ENCODE measurements at regions not wholly inside any gene's neighbourhood (a gene's known extent, or its start where the extent isn't known, plus 50 kb on each side); places are given as distances from the start of the nearest gene placed in this dataset.

- Histone ChIP-seq H3K27me3 (ENCODE audit: insufficient read depth, low read length) (no peaks in the 10 kb centered on the region), H3K9ac (ENCODE audit: low read length) (no peak overlapping the region), H3K4me2 (ENCODE audit: low read length) (no peak overlapping the region), H3K27ac (ENCODE audit: low read depth, low read length, poor library complexity, severe bottlenecking) (no peak overlapping the region), H3K79me2 (ENCODE audit: insufficient read depth, low read length) (no peaks in the 10 kb centered on the region), H3K9me2 (ENCODE audit: low read depth, low read length) (no peaks in the 10 kb centered on the region), H3K36me3 (ENCODE audit: insufficient read depth, low read length) (no peaks in the 10 kb centered on the region), H2AFZ (ENCODE audit: low read length) (no peak overlapping the region), H3K4me1 (ENCODE audit: insufficient read depth, low read length, severe bottlenecking) (no peaks in the 10 kb centered on the region), H3F3A (ENCODE audit: insufficient read depth, low read length) (no peaks in the 10 kb centered on the region), H3K4me3 (ENCODE audit: low read depth, low read length, poor library complexity, severe bottlenecking) (no peak overlapping the region), H3K9me3 (ENCODE audit: low read length) (no peaks in the 10 kb centered on the region), H4K20me1 (ENCODE audit: insufficient read depth, low read length) (no peaks in the 10 kb centered on the region)
- TF ChIP-seq EZH2 (IDR thresholded peaks at IDR 0.05; ENCODE audit: borderline replicate concordance, low read length) (no peak), CTCF (IDR thresholded peaks at IDR 0.05; ENCODE audit: low read length) (no peak)
Observed at GRCh38 chr5:105905392-105905791, 1765.3 kb downstream of the EFNA5 start.

GRCh38 chr5:105903069-105903468 is 1767.7 kb downstream of the EFNA5 start:
- H4K20me1 ChIP-seq (ENCODE audit: insufficient read depth, low read length): no peaks in the 10 kb centered on the region
- H3K9me3 ChIP-seq (ENCODE audit: low read length): no peaks in the 10 kb centered on the region
- H2AFZ ChIP-seq (ENCODE audit: low read length): no peak overlapping the region
- no peak overlapping the region for H3K4me3 ChIP-seq (ENCODE audit: low read depth, low read length, poor library complexity, severe bottlenecking)
- H3K4me2 ChIP-seq (ENCODE audit: low read length): no peak overlapping the region
- TF ChIP-seq EZH2 (IDR thresholded peaks at IDR 0.05; ENCODE audit: borderline replicate concordance, low read length): no peak
- TF ChIP-seq CTCF (IDR thresholded peaks at IDR 0.05; ENCODE audit: low read length): no peak
- no peak overlapping the region for H3K9ac ChIP-seq (ENCODE audit: low read length)
- H3K27ac ChIP-seq (ENCODE audit: low read depth, low read length, poor library complexity, severe bottlenecking): no peak overlapping the region
- no peaks in the 10 kb centered on the region for H3K27me3 ChIP-seq (ENCODE audit: insufficient read depth, low read length)
- no peaks in the 10 kb centered on the region for H3K36me3 ChIP-seq (ENCODE audit: insufficient read depth, low read length)
- no peaks in the 10 kb centered on the region for H3K4me1 ChIP-seq (ENCODE audit: insufficient read depth, low read length, severe bottlenecking)
- H3F3A ChIP-seq (ENCODE audit: insufficient read depth, low read length): no peaks in the 10 kb centered on the region
- no peaks in the 10 kb centered on the region for H3K9me2 ChIP-seq (ENCODE audit: low read depth, low read length)
- H3K79me2 ChIP-seq (ENCODE audit: insufficient read depth, low read length): no peaks in the 10 kb centered on the region

GRCh38 chr5:105899726-105900125 is 1771.0 kb downstream of the EFNA5 start:
- Histone ChIP-seq H3K79me2 (ENCODE audit: insufficient read depth, low read length) (no peaks in the 10 kb centered on the region), H3K4me3 (ENCODE audit: low read depth, low read length, poor library complexity, severe bottlenecking) (no peak overlapping the region), H3K9me2 (ENCODE audit: low read depth, low read length) (no peaks in the 10 kb centered on the region), H3F3A (ENCODE audit: insufficient read depth, low read length) (no peaks in the 10 kb centered on the region), H3K9me3 (ENCODE audit: low read length) (no peaks in the 10 kb centered on the region), H2AFZ (ENCODE audit: low read length) (no peak overlapping the region), H3K36me3 (ENCODE audit: insufficient read depth, low read length) (no peaks in the 10 kb centered on the region), H4K20me1 (ENCODE audit: insufficient read depth, low read length) (no peaks in the 10 kb centered on the region), H3K27me3 (ENCODE audit: insufficient read depth, low read length) (no peaks in the 10 kb centered on the region), H3K9ac (ENCODE audit: low read length) (no peak overlapping the region), H3K4me1 (ENCODE audit: insufficient read depth, low read length, severe bottlenecking) (no peaks in the 10 kb centered on the region), H3K4me2 (ENCODE audit: low read length) (no peak overlapping the region), H3K27ac (ENCODE audit: low read depth, low read length, poor library complexity, severe bottlenecking) (no peak overlapping the region)
- TF ChIP-seq EZH2 (IDR thresholded peaks at IDR 0.05; ENCODE audit: borderline replicate concordance, low read length): no peak
- TF ChIP-seq CTCF (IDR thresholded peaks at IDR 0.05; ENCODE audit: low read length): no peak
